HepG2 (cell line): ENCODE measurements at regions not wholly inside any gene's neighbourhood (a gene's known extent, or its start where the extent isn't known, plus 50 kb on each side); places are given as distances from the start of the nearest gene placed in this dataset.

Source experiments
- MATR3 ChIP-seq: sonication (generic); formaldehyde crosslinking; IDR thresholded peaks from 2 replicates; pipeline ENCODE4 v1.4.0; 2020; ENCODE audit warnings: missing genetic modification reagents
- NR2F2 ChIP-seq: IDR thresholded peaks from 2 replicates; pipeline ENCODE4 v1.6.1; 2012; ENCODE audit warnings: low read depth, inconsistent platforms, borderline replicate concordance
- ZNF446 ChIP-seq: sonication (generic); formaldehyde crosslinking; IDR thresholded peaks from 2 replicates; pipeline ENCODE4 v1.5.0; 2020; ENCODE audit warnings: mild to moderate bottlenecking, missing genetic modification reagents
- ZNF572 ChIP-seq: sonication (generic); formaldehyde crosslinking; IDR thresholded peaks from 2 replicates; pipeline ENCODE4 v1.5.1; 2020; ENCODE audit warnings: mild to moderate bottlenecking, missing genetic modification reagents
- ZNF780A ChIP-seq: sonication (generic); formaldehyde crosslinking; IDR thresholded peaks from 2 replicates; pipeline ENCODE4 v1.8.0; 2022; ENCODE audit warnings: mild to moderate bottlenecking, missing genetic modification reagents, moderate library complexity
- TF ChIP-seq, protein P1 (sequence below): sonication (generic); formaldehyde crosslinking; IDR thresholded peaks from one replicate; pipeline ENCODE4 v1.5.1; 2020; ENCODE audit warnings: mild to moderate bottlenecking, missing genetic modification reagents; ENCODE audit errors: not compliant biosample characterization
- TF ChIP-seq, protein P2 (sequence below): sonication (generic); formaldehyde crosslinking; IDR thresholded peaks from 2 replicates; pipeline ENCODE4 v1.4.0; 2020; ENCODE audit warnings: mild to moderate bottlenecking, missing genetic modification reagents
- TF ChIP-seq, protein P3 (sequence below): sonication (generic); formaldehyde crosslinking; IDR thresholded peaks from 2 replicates; pipeline ENCODE4 v1.8.0; 2022; ENCODE audit warnings: mild to moderate bottlenecking, missing genetic modification reagents, moderate library complexity
- TF ChIP-seq, protein P4 (sequence below): sonication (generic); formaldehyde crosslinking; IDR thresholded peaks from 2 replicates; pipeline ENCODE4 v1.4.0; 2020; ENCODE audit warnings: missing genetic modification reagents, borderline replicate concordance

DNA sequence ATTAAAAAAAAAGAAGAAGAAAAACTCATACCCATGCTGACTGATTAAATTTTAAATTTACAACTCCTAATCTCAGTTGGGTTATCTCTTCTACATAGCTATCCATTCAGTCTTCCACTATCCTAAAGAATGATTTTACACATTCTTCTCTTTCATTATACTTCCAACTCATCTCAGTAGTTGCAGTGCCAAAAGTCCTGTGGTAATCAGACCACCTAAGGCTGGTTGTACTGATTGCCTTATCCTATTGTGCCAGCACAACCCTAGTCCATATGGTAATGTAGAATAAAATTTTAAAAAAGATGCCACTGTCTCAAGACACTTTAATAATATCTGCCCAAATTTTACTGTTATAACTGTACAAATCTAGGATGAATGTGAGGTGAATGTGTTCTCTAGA lies 448.0 kb downstream of the LRRIQ3 start (continued):
- TF ChIP-seq, protein P1, sequence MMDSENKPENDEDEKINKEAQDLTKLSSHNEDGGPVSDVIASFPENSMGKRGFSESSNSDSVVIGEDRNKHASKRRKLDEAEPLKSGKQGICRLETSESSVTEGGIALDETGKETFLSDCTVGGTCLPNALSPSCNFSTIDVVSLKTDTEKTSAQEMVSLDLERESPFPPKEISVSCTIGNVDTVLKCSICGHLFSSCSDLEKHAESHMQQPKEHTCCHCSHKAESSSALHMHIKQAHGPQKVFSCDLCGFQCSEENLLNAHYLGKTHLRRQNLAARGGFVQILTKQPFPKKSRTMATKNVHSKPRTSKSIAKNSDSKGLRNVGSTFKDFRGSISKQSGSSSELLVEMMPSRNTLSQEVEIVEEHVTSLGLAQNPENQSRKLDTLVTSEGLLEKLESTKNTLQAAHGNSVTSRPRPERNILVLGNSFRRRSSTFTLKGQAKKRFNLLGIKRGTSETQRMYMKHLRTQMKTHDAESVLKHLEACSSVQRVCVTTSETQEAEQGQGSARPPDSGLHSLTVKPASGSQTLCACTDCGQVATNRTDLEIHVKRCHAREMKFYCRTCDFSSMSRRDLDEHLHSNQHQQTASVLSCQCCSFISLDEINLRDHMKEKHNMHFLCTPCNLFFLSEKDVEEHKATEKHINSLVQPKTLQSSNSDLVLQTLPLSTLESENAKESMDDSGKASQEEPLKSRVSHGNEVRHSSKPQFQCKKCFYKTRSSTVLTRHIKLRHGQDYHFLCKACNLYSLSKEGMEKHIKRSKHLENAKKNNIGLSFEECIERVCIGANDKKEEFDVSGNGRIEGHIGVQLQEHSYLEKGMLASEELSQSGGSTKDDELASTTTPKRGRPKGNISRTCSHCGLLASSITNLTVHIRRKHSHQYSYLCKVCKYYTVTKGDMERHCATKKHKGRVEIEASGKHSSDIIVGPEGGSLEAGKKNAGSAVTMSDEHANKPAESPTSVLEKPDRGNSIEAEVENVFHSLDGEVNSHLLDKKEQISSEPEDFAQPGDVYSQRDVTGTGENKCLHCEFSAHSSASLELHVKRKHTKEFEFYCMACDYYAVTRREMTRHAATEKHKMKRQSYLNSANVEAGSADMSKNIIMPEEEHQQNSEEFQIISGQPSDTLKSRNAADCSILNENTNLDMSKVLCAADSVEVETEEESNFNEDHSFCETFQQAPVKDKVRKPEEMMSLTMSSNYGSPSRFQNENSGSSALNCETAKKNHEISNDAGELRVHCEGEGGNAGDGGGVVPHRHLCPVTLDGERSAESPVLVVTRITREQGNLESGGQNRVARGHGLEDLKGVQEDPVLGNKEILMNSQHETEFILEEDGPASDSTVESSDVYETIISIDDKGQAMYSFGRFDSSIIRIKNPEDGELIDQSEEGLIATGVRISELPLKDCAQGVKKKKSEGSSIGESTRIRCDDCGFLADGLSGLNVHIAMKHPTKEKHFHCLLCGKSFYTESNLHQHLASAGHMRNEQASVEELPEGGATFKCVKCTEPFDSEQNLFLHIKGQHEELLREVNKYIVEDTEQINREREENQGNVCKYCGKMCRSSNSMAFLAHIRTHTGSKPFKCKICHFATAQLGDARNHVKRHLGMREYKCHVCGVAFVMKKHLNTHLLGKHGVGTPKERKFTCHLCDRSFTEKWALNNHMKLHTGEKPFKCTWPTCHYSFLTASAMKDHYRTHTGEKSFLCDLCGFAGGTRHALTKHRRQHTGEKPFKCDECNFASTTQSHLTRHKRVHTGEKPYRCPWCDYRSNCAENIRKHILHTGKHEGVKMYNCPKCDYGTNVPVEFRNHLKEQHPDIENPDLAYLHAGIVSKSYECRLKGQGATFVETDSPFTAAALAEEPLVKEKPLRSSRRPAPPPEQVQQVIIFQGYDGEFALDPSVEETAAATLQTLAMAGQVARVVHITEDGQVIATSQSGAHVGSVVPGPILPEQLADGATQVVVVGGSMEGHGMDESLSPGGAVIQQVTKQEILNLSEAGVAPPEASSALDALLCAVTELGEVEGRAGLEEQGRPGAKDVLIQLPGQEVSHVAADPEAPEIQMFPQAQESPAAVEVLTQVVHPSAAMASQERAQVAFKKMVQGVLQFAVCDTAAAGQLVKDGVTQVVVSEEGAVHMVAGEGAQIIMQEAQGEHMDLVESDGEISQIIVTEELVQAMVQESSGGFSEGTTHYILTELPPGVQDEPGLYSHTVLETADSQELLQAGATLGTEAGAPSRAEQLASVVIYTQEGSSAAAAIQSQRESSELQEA (CRISPR knock-in tag), result no peak
- TF ChIP-seq, protein P2, sequence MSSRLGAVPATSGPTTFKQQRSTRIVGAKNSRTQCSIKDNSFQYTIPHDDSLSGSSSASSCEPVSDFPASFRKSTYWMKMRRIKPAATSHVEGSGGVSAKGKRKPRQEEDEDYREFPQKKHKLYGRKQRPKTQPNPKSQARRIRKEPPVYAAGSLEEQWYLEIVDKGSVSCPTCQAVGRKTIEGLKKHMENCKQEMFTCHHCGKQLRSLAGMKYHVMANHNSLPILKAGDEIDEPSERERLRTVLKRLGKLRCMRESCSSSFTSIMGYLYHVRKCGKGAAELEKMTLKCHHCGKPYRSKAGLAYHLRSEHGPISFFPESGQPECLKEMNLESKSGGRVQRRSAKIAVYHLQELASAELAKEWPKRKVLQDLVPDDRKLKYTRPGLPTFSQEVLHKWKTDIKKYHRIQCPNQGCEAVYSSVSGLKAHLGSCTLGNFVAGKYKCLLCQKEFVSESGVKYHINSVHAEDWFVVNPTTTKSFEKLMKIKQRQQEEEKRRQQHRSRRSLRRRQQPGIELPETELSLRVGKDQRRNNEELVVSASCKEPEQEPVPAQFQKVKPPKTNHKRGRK (CRISPR knock-in tag), result no peak
- no peak for TF ChIP-seq ZNF780A (CRISPR knock-in tag)
- no peak for TF ChIP-seq ZNF572 (CRISPR knock-in tag)
- no peak for TF ChIP-seq ZNF446
- TF ChIP-seq, protein P3, sequence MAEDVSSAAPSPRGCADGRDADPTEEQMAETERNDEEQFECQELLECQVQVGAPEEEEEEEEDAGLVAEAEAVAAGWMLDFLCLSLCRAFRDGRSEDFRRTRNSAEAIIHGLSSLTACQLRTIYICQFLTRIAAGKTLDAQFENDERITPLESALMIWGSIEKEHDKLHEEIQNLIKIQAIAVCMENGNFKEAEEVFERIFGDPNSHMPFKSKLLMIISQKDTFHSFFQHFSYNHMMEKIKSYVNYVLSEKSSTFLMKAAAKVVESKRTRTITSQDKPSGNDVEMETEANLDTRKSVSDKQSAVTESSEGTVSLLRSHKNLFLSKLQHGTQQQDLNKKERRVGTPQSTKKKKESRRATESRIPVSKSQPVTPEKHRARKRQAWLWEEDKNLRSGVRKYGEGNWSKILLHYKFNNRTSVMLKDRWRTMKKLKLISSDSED (CRISPR knock-in tag), result no peak
- no peak for TF ChIP-seq MATR3 (CRISPR knock-in tag)
- TF ChIP-seq, protein P4, sequence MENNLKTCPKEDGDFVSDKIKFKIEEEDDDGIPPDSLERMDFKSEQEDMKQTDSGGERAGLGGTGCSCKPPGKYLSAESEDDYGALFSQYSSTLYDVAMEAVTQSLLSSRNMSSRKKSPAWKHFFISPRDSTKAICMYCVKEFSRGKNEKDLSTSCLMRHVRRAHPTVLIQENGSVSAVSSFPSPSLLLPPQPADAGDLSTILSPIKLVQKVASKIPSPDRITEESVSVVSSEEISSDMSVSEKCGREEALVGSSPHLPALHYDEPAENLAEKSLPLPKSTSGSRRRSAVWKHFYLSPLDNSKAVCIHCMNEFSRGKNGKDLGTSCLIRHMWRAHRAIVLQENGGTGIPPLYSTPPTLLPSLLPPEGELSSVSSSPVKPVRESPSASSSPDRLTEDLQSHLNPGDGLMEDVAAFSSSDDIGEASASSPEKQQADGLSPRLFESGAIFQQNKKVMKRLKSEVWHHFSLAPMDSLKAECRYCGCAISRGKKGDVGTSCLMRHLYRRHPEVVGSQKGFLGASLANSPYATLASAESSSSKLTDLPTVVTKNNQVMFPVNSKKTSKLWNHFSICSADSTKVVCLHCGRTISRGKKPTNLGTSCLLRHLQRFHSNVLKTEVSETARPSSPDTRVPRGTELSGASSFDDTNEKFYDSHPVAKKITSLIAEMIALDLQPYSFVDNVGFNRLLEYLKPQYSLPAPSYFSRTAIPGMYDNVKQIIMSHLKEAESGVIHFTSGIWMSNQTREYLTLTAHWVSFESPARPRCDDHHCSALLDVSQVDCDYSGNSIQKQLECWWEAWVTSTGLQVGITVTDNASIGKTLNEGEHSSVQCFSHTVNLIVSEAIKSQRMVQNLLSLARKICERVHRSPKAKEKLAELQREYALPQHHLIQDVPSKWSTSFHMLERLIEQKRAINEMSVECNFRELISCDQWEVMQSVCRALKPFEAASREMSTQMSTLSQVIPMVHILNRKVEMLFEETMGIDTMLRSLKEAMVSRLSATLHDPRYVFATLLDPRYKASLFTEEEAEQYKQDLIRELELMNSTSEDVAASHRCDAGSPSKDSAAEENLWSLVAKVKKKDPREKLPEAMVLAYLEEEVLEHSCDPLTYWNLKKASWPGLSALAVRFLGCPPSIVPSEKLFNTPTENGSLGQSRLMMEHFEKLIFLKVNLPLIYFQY (CRISPR knock-in tag), result no peak
- no peak for TF ChIP-seq NR2F2
